Colonic mucosa (tissue), 4 donors: ENCODE measurements at regions not wholly inside any gene's neighbourhood (a gene's known extent, or its start where the extent isn't known, plus 50 kb on each side); places are given as distances from the start of the nearest gene placed in this dataset.

Experiments used
- DNase-seq: peaks from one replicate; pipeline ENCODE4 v3.0.0-alpha.2; 2020
- H3K27ac ChIP-seq: fragments of 200-600 bp; one replicate; pipeline ENCODE4 v1.8.0; 2021
- H3K27me3 ChIP-seq: fragments of 200-600 bp; one replicate; pipeline ENCODE4 v1.8.0; 2021
- H3K36me3 ChIP-seq: fragments of 200-600 bp; one replicate; pipeline ENCODE4 v1.8.0; 2021
- H3K4me1 ChIP-seq: fragments of 200-600 bp; one replicate; pipeline ENCODE4 v1.8.0; 2021; ENCODE audit warnings: mild to moderate bottlenecking
- H3K4me3 ChIP-seq: fragments of 200-600 bp; one replicate; pipeline ENCODE4 v1.8.0; 2021
- H3K9ac ChIP-seq, 2 donors: one replicate each; pipeline ENCODE4 v1.7.0; 2013; ENCODE audit warnings: control low read depth in 2 of 2, low read depth in 2 of 2, low read length in 2 of 2
- H3K9me3 ChIP-seq: fragments of 200-600 bp; one replicate; pipeline ENCODE4 v1.8.0; 2021
- CTCF ChIP-seq: fragments of 200-600 bp; IDR thresholded peaks from one replicate; pipeline ENCODE4 v1.8.0; 2022; ENCODE audit warnings: antibody characterized with exemption, mild to moderate bottlenecking
- intact Hi-C: fragments of 100-400 bp; cut with DNase I; formaldehyde crosslinking; loops from one replicate; pipeline ENCODE4 v1.14.1; 2022
- donor health status: healthy.
- donor health status: DM: no; HTN: no; CAD: no.
- donor health status: DM: no; HTN: no; CAD: no.

- H3K27ac ChIP-seq: no peak overlapping the region
- no peak overlapping the region for H3K4me3 ChIP-seq
- no peak for TF ChIP-seq CTCF
- intact Hi-C loops: no loop called here
- no peaks in the 10 kb centered on the region for H3K9me3 ChIP-seq
- no peak overlapping the region for H3K9ac ChIP-seq
- DNase-seq: peak; percentile 63
- H3K4me1 ChIP-seq: peaks cover 21% of the 10 kb centered on the region
- no peaks in the 10 kb centered on the region for H3K27me3 ChIP-seq
- no peaks in the 10 kb centered on the region for H3K36me3 ChIP-seq
Observed at GRCh38 chr6:4364711-4365110, 229.3 kb upstream of the ECI2 start.

GRCh38 chr6:4364172-4364571 is 228.8 kb upstream of the ECI2 start:
- intact Hi-C loops: no loop called here
- no peak for DNase-seq
- H3K4me3 ChIP-seq: no peak overlapping the region
- H3K9me3 ChIP-seq: no peaks in the 10 kb centered on the region
- no peak overlapping the region for H3K9ac ChIP-seq
- peaks cover 22% of the 10 kb centered on the region for H3K4me1 ChIP-seq
- no peaks in the 10 kb centered on the region for H3K36me3 ChIP-seq
- TF ChIP-seq CTCF: no peak
- no peaks in the 10 kb centered on the region for H3K27me3 ChIP-seq
- peak overlapping the region; percentile 49 for H3K27ac ChIP-seq

- no peaks in the 10 kb centered on the region for H3K36me3 ChIP-seq
- H3K27ac ChIP-seq: peak overlapping the region; percentile 49
- DNase-seq: no peak
Observed at GRCh38 chr6:4363656-4364055, 228.3 kb upstream of the ECI2 start.

GRCh38 chr6:4362326-4362725 is 227.0 kb upstream of the ECI2 start:
- H3K9me3 ChIP-seq: no peaks in the 10 kb centered on the region
- H3K27ac ChIP-seq: no peak overlapping the region
- no peaks in the 10 kb centered on the region for H3K36me3 ChIP-seq
- no peak for TF ChIP-seq CTCF
- DNase-seq: no peak
- H3K9ac ChIP-seq: peak overlapping the region in 1 of 2 donors; percentile 21
- intact Hi-C loops: no loop called here
- no peak overlapping the region for H3K4me3 ChIP-seq
- H3K4me1 ChIP-seq: peaks cover 27% of the 10 kb centered on the region
- H3K27me3 ChIP-seq: no peaks in the 10 kb centered on the region

More at GRCh38 chr6:4363656-4364055, 228.3 kb upstream of the ECI2 start:
- intact Hi-C loops: no loop called here
- Histone ChIP-seq H3K9ac (peak overlapping the region in 1 of 2 donors; percentile 57), H3K9me3 (no peaks in the 10 kb centered on the region), H3K27me3 (no peaks in the 10 kb centered on the region), H3K4me3 (no peak overlapping the region), H3K4me1 (peaks cover 27% of the 10 kb centered on the region)
- TF ChIP-seq CTCF: no peak

- Histone ChIP-seq H3K9ac (no peak overlapping the region), H3K27ac (no peak overlapping the region), H3K27me3 (no peaks in the 10 kb centered on the region), H3K4me3 (no peak overlapping the region), H3K4me1 (peaks cover 27% of the 10 kb centered on the region), H3K36me3 (no peaks in the 10 kb centered on the region), H3K9me3 (no peaks in the 10 kb centered on the region)
- no peak for DNase-seq
- TF ChIP-seq CTCF: no peak
- intact Hi-C loops: no loop called here
Observed at GRCh38 chr6:4360920-4361319, 225.5 kb upstream of the ECI2 start.
